Hematopoietic multipotent progenitor cell (in vitro differentiated cells): ENCODE measurements at regions not wholly inside any gene's neighbourhood (a gene's known extent, or its start where the extent isn't known, plus 50 kb on each side); places are given as distances from the start of the nearest gene placed in this dataset.
A peak's percentile ranks its signal among the peaks of the same experiment; 100 is the strongest.

ENCODE experiments used
- DNase-seq, 3 donors: peaks; one replicate each; pipeline ENCODE4 v3.0.0-alpha.2; 2011 to 2015; ENCODE audit warnings: low read depth in 2 of 3, low spot score in 2 of 3

DNA sequence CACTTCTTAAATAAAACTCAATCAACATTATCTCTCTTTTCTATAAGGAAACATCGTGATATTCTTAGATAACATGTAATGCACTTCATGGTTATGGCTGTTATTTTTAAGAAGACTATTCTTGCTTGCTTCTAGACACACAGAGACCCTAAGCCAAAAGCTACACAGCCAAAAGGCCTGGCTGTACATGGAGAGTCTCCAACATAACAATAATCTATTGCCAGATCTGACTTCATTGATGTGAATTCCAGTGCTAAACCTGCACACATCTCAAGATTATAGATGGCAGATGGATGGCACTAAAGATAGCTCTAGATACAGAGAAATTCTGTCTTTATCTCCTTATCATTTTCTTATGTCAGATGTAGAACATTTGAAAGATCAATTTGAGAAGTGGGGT lies 811.6 kb upstream of the ZNF608 start:
- no peak for DNase-seq

DNA sequence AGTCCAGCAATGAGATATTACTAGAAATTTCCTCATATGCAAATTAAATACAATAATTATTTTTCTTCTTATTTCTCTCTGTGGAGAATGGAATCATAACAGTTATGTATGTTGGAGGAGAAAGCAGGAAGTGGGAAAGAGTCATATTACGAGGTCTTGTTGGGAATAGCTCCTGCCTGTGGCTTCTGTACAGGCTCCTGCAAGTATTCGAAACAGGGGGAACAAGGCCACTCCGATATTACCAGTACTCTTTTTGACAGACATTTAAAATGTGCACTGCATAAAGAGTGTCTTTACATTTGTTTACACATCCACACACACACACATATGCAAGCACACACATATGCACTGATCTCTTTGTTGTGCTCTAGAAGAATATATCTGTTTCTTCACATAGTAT lies 812.0 kb upstream of the ZNF608 start:
- no peak for DNase-seq

DNA sequence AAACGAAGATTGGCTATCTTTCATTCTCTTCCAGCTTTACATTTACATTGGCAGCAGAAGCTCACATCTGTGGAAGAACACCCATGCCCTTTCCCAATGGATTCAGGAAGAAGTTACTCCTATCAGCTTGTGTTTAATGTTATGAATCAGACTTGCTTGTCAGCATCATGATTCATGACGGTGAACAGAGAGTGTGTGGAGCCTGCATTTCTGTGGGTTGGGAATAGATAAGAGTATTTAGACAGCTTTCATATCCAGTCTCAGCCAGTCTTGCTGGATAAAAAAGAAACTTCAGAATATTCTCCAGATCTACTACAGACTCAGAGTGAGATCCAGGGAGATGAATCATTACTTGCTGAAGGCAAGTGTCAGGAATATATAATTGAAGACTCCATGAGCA lies 812.9 kb upstream of the ZNF608 start:
- DNase-seq, result no peak

DNA sequence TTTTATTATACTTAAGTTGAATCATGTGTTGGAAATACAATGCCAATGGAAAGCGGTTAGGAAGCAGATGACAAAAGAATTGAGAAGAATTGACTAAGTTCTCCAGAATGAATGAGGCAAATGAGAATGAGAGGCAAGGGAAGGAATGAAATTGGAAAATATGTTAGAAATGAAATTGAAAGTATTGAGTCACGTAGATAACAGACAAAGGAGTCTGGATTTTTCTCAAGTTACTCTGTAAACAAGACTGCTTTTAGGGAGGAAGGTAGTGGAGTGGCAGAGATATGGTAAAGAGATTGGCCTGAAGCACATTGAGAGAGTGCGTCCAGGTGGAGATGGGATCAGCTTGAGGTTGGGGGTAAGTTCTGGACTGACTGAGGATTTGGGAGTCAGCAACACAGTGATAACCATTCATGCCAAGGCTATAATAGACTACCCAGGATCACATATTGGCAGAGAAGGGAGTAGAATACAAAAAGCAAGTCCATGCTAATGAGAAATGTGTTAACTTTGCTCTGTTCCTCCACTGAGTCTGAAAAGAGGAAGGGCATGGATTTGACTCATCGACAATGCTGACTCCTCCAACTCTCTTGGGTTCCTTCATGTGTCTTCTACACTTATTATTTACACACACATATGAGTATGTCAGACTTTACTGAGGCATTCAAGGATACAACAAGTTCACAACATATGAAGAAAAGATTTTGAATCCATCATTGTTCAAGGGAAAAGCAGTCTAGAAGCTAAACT lies 814.2 kb upstream of the ZNF608 start:
- DNase-seq, result no peak

DNA sequence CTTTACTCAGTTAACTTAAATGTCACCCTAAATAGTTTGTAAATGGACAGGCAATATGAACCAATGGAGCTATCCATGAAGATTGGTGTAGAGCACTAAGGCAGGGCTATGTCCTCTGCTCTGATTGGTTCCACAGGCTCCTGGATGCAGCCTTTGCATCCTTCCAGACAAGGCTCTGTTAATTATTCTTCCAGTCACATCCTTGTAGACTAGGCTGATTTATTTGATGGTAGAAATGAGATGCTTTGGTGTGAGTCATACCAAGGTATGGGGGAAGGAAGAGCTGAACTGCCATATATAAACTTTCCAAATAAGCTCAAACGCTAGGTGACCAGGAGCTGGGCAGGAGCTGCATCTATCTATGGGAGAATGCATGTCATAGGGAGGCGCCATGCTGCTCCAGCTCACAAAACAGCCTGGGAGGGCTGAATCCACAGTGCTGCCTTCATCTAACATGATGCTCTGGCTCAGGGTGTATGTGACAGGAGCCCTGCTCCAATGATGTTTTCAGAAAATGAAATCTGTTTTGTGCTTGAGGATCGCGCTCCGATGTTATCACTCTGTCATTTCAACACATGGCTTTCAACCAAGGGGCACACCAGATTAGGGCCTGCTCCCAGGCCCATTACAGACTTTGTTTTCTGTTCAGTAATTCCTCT lies 818.0 kb upstream of the ZNF608 start:
- DNase-seq, result no peak

DNA sequence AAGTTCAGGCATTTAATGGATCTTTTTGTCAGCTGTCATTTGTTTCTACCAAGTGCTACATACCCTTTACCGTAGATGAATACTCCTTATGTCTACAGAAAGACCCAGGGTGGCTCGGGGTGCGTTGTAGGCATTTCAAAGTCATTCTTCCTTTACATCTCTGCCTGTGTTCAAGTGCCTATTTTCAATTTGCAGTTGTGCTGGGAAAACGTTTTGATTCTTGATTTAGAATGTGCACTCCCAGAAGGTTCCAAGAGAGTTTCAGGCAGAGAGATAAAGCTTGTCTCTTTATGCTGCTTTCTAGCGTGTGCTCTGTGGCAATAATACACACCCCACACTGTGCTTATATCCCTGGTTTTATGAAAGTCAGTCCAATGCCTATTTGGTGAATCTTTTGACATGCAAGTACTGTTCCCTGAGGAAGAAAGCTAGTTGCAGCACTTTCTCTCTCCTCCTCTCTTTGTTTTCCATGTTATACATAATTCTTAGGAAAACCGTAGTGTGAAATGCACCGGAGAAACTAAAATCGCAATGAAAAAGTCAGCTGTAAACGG lies 828.1 kb upstream of the ZNF608 start:
- no peak for DNase-seq

DNA sequence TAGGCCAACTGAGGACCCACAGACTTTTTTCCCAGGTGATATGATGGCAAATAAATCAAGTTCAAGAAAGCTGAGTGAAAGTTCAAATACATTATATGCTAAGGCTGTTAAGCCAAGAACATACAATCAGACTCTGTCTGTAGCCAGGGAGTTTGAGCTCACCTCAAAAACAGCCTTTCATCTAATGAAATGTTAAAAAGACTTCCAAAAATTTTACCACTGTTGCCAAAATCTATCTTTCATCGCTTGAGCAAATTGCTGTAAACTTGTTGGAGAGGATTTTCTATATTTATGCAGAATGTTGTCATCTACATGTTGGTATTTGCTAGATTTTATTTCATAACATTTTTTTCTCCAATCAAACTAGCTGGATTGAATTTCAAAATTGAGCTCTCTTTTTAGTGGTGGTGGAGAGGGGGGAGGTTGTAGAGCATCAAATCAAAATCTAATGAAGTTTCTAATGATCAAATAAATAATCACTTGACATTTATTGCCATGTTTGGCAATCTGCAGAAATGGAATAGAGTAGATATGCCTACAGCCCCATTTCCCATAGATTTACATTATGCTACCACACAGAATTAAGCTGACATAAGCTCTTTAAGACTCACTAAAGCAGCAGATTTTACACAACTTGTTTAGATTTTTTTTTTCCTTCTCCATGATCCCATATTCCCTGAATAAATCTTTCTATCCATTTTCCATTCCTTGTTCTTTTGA lies 828.9 kb upstream of the ZNF608 start:
- DNase-seq, result no peak

DNA sequence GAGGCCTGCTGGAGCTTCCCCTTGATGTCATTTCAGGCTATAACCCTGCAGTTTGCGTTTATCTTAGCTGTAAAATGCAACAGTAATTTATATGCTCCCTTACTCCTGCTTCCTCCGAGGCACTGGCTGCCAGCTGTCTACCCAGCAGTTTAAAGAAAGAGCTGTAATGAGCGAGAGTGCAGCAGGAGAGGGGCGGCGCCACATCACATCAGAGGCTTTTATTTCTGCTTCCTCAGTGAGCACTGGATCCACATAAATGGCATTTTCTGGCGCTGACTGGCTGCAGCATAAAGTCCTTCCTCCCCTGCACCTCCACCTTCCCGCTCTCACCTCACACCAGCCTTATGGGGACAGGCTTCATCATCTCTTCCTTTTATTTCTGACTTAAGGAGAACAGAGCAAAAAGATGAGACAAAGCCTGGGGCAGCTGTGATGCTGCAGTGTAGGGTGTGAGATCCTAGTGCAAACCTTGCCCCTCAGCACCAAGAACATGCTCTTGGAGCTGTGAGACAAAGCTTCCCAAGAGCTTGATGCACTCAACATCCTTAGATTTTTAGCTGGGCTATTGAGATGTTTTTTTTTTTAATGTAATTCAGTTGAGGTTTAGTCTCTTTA lies 829.6 kb upstream of the ZNF608 start:
- no peak for DNase-seq

DNA sequence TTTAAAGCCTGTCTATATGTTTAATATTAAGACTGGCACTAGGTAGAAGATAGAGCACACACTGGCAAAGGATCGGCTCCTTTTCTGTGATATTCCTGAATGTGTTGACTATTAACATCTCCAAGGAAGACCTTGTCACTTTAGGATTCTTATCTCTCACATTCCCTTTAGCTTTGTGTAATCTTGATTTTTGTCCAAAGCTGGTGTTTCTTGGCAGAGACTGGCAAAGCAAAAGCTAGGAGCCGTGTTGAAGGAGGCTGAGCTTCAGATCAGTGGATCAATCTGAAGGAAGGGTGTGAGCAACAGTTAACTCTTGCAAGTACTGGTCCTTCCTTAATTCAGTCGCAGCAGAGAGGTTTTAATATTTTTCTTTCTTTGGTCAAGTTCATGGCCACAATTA lies 830.4 kb upstream of the ZNF608 start:
- DNase-seq, result no peak

DNA sequence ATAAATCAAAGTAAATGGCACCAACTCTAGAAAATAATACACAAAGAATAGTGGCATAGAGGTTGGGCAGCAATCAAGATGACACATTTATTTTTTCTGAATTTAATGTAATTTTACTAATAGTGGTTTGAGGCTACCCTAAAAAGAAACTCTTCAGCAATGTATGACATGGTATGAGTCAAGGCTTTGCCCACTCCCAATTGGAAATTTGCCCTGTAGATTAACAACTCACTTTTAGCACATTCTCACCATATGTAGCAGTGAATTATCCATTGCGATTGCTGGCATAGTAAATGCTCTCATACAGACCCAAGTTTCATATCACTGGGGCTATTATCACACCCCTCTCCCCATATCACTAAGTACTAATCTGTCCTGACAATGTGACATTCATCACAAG lies 832.1 kb upstream of the ZNF608 start:
- DNase-seq, result no peak

DNA sequence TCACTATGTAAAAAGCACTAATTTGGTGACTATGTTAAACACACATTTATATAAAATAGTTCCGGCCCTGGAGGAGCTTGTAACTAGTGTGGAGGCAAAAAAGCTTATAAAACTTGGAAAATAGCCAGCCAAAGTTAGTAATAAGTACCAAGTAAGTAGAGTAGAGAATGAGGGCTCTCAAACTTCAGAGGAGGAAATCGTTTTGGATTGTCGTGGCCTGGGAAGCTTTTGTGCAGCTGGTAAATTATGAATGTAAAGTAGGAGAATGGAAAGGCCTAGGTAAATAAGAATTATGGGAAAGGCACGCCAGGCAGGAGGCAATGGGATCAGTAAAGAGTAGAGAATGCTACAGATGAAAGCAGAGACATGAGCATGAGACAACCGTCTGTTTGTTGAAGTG lies 832.7 kb upstream of the ZNF608 start:
- DNase-seq, result no peak

DNA sequence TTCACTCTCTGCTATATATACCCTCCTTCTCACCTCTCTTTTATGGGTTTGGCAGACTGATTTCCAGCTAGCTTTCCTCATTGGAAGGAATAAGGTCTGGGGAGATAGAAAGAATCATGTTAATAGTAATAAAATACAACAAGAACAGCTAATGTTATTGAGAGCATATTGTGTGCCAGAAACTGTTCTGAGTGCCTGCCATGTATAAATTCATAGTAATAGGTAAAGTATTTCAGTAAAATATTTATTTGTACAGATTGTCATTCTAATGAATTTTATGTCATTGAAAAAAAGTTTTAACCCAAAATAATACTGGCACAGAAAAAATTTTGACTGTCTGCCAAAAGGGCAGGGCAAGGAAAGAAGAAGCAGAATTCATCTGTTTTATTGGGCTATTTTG lies 834.9 kb upstream of the ZNF608 start:
- peak in 1 of 3 donors; percentile 0 for DNase-seq

DNA sequence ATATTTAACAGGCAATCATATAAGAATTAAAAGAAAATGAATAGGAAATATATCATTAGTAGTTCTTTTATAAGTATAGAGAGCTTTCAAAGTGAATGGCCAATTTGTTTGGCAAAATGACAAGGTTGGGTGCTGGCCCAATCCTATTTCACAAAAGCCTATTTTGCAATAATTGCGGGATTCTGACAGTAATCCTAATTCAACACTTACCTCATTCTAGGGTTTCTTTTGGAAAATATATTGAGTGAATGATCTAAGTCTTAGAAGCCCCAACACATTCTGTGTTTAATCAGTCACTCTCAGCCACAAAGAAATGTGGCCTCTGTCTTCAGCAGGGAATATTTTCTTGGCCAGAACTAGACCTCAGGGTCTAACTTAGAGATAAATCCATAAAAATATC lies 835.9 kb upstream of the ZNF608 start:
- DNase-seq, result no peak

DNA sequence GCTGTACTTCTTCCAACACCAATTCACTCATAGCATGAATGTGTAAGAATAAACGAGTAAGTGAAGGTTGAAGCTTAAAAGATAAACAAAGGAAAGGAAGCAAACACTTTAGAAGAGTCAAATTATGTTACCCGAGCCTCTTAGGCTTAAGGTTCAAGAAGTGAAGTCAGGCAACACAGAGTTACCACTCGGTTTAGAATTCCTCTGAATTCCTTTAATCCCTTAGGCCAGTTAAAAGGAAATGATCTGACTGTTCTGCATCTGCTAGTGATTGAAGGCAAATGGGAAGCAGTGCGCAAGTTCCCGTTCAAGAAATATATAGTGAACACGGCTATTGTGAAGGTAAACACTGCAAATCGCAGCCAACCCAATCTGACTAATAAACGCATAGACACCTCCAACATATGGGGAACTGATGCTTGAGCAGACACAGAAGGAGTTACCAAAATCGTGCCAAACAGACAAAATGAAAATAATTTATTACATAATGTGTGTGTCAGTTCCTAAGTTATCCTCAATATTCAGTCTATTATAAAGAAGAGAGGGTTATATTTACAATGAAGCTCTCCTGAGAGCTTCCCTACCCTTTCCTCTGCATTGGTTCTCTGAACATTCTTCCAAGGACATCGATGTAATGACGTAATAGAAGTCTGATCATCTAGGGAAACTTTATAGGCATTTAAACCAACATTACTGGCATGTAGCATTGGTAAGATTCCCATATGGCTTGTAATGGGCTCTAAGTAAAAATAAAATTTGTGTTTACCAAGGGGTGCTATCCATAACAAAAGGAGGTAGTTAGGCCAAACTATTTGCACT lies 837.1 kb upstream of the ZNF608 start:
- DNase-seq, result no peak

DNA sequence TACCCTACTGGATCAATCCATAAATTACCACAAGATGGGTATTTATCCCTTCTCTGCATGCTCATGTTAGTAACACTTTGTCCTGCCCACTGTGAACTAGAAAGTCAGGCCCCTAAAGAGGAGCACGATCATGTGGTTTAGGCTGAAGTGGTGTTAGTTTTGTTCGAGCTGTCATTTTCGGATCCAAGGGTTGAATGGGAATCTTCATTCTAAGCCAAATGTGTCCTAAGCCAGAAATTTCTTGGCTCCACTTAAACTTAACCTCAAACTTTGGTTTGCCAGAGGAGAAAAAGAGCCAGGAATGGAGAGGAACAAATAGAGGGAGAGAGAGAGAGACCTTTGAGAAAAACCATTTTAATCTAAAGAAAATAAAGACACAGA lies 837.7 kb upstream of the ZNF608 start:
- no peak for DNase-seq

DNA sequence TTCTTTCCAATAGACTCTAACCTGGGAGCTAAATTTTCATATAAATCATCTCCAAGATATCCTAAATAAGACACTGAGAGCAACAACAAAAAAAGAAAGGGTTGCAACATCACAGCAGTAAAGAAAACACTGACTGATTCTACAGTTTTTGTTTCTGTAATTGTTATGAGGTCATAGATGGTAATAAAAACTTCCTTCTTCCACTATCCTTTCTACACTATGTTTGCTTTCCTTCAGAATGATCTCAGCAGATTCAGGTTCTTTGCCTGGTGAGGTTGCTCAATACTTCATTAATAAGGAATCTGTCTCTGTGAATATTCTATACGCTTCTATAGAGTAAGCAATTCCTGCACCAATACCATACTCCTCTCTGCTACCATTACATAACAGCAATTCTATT lies 835.6 kb upstream of the GRAMD2B start:
- no peak for DNase-seq

DNA sequence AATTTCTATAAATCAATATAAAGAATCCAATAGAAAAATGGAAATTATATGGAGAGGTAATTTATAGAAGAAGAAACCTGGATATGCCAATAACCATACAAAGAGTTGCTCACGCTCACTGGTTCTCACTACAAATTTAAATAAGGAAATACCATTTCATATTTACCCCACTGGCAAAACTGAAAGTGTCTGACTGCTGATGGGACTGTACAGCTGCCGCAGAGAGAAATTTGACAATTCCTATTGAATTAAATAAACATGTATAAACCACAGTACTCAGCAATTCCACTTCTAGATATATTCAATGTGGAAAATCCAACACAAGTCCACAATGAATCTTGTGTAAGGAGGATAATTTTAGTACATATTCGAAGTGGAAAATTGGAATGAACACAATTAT lies 830.4 kb upstream of the GRAMD2B start:
- no peak for DNase-seq

DNA sequence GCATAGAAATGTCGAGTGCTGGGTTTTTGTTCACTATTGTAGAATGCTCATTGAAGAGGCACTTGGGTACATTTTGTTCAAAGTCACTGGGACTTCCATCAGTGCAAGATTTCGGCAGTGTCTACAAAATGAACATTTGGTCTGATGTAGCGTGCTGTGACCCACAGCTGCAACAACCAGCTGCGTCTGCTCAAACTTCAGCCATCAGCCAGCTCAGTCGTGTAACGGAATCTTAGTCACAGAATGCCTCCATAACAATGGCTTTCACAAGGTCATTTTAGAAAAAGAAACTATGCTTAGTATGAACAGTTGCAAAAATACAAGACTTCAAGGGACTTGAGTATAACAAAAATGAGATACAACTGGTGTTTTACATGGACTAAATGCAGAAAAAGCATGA lies 828.1 kb upstream of the GRAMD2B start:
- DNase-seq, result no peak

DNA sequence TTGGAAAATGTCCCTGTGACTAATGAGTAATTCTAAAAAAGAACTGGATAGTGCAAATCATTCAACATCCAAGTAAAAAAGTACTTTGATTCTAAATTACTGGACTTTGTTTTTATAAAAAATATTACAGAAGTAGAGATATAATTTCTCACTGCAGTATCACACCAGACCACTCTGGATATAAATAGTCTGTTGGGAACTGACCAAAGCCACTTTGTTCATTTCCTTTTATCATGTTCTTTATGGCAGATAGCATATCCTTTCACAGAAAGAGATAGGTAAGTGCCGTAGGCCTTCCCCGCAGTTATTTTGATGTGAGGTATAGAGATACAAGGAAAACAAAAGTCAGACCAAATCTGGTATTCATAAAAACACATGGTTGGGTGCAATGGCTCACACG lies 827.4 kb upstream of the GRAMD2B start:
- DNase-seq, result no peak

DNA sequence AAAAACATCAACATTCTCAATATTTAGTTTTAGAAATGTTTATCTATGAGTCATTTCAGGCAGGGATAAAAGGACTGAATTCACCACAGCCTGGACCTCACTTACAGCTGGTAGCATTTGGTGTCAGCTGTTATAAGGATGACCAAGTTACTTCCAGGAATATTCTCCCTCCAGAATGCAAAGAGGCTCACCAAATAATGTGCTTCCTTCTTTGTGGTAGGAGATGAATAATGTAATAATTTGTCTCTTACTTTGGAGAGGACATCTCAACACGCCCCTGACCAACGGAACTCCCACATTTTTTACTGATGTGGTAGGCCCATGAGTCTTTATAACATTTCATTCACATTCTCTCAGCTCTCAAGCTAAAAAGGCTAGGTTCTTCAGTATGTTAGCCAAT lies 825.9 kb upstream of the GRAMD2B start:
- no peak for DNase-seq

DNA sequence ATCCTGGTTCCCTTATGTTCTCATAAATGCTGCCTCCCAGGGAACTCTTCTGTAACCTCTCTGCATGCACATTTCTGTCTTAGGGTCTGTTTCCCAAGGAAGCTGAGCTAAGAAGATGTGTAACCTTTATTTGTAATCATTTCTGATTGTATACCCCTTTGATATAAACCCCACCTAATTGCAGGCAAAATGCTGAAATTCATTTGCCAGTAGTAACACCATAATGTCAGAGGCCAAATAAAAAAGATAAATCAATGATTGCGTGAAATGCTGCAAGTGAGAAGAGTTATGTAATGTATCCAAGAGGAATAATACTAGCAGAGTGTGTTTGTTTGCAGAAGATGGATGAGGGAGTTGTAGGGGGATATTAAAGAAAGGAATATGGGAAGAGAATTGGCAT lies 822.6 kb upstream of the GRAMD2B start:
- DNase-seq, result no peak
